MCF 10A (cell line): ENCODE measurements at regions not wholly inside any gene's neighbourhood (a gene's known extent, or its start where the extent isn't known, plus 50 kb on each side); places are given as distances from the start of the nearest gene placed in this dataset.

Source experiments
- BruUV-seq: library from RNA; stranded (reverse); fragments of 400-500 nt; replicated peaks from 2 replicates; lab custom pipeline; 2021; lab: Mats Ljungman, UMichigan
- CTCF ChIA-PET: fragments of 300-600 bp; sonication (Branson Sonifier 250); formaldehyde crosslinking; extraction: SDS; loops from one replicate; lab custom pipeline; 2021; ENCODE audit warnings: antibody characterized with exemption, inconsistent platforms; lab: Yijun Ruan, JAX
- POLR2A ChIA-PET: fragments of 300-600, 350-650 bp; sonication (Branson Sonifier 250); formaldehyde crosslinking; extraction: SDS; loops from one replicate; lab custom pipeline; 2020; ENCODE audit warnings: antibody characterized with exemption, inconsistent platforms; lab: Yijun Ruan, JAX
- DNase-seq: peaks from one replicate; pipeline ENCODE4 v3.0.0-alpha.2; 2018; ENCODE audit not compliant: unreplicated experiment
- H3K27ac Mint-ChIP-seq: one replicate; pipeline ENCODE4 v1.8.0; 2022; ENCODE audit warnings: mild to moderate bottlenecking, low read depth, mixed read lengths; ENCODE audit not compliant: unreplicated experiment
- H3K27me3 Mint-ChIP-seq: one replicate; pipeline ENCODE4 v1.8.0; 2022; ENCODE audit warnings: mixed read lengths; ENCODE audit not compliant: insufficient read depth, unreplicated experiment
- H3K36me3 Mint-ChIP-seq: one replicate; pipeline ENCODE4 v1.8.0; 2022; ENCODE audit warnings: mild to moderate bottlenecking, moderate library complexity, mixed read lengths; ENCODE audit not compliant: insufficient read depth, unreplicated experiment
- H3K4me1 Mint-ChIP-seq: one replicate; pipeline ENCODE4 v1.8.0; 2022; ENCODE audit warnings: mixed read lengths; ENCODE audit not compliant: insufficient read depth, unreplicated experiment
- H3K4me3 Mint-ChIP-seq: one replicate; pipeline ENCODE4 v1.8.0; 2022; ENCODE audit warnings: mild to moderate bottlenecking, moderate library complexity, mixed read lengths; ENCODE audit not compliant: unreplicated experiment
- H3K9me3 Mint-ChIP-seq: one replicate; pipeline ENCODE4 v1.8.0; 2022; ENCODE audit warnings: mixed read lengths; ENCODE audit not compliant: unreplicated experiment
- intact Hi-C: fragments of 100-400 bp; cut with micrococcal nuclease; formaldehyde crosslinking; loops from 2 replicates; pipeline ENCODE4 v1.14.1; 2022
- TF ChIP-seq, protein P1 (sequence below): fragments of 200-600 bp; IDR thresholded peaks from one replicate; pipeline ENCODE4 v1.8.0; 2022; ENCODE audit warnings: antibody characterized with exemption, mild to moderate bottlenecking; ENCODE audit not compliant: unreplicated experiment

DNA sequence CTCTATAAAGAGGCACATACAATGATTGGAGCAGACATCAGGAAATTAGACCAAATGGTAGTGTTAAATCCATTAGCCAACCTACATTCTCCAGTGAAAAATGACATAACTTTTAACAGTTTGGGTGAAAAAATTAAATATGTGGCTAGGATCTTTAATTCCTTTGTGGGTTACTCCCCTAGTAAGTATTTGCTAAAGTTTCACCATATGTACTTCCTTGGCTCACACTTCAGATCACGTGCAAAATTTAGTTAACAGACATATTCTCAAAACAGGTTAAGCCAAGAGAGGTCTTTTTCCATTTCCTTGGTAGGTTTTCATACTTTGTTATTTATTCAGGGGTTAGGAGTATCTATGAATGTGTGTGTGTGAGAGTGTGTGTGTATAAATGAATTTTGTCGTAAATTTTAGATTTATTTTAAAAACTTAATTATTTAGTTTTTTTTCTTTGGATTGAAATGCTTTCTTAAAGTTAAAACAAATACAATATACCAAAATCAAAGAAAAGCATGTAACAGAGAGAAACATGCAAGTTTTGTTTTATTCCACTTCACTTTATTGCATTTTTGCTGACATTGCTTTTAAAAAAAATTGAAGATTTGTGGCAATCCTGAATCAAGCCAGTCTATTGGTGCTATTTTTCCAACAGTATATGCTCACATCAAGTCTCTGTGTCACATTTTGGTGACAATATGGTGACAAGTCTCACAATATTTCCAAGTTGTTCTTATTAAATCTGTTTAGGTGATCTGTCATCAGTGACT is 258.7 kb downstream of the FLRT2 start:
- CTCF ChIA-PET = no interaction called here
- H3K9me3 Mint-ChIP-seq = no peaks in the 10 kb centered on the region
- POLR2A ChIA-PET = no interaction called here

DNA sequence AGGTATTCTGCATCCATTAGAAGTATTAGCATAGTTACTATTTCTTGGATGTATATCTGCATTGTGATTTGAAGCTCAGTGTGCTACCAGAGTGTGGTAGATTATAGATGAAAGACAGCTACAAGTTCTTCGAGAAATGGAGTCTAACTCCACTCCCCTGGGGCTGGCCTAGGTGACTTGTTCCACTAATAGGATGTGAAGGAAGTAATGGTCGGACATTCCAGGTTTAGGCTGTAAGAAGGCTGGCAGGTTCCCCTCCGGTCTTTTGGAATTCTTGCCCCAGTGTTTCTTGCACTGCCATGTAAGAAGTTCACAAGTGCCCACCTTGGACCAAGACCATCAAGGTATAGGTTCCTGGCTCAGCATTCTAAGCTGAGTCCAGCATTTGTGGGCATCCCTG is 236.4 kb downstream of the FLRT2 start:
- TF ChIP-seq, protein P1, sequence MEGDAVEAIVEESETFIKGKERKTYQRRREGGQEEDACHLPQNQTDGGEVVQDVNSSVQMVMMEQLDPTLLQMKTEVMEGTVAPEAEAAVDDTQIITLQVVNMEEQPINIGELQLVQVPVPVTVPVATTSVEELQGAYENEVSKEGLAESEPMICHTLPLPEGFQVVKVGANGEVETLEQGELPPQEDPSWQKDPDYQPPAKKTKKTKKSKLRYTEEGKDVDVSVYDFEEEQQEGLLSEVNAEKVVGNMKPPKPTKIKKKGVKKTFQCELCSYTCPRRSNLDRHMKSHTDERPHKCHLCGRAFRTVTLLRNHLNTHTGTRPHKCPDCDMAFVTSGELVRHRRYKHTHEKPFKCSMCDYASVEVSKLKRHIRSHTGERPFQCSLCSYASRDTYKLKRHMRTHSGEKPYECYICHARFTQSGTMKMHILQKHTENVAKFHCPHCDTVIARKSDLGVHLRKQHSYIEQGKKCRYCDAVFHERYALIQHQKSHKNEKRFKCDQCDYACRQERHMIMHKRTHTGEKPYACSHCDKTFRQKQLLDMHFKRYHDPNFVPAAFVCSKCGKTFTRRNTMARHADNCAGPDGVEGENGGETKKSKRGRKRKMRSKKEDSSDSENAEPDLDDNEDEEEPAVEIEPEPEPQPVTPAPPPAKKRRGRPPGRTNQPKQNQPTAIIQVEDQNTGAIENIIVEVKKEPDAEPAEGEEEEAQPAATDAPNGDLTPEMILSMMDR = no peak
- H3K9me3 Mint-ChIP-seq = no peaks in the 10 kb centered on the region
- peaks cover 8% of the 10 kb centered on the region for H3K4me1 Mint-ChIP-seq
- intact Hi-C loops = no loop called here
- DNase-seq = no peak
- no peak overlapping the region for H3K27ac Mint-ChIP-seq
- H3K4me3 Mint-ChIP-seq = no peak overlapping the region
- BruUV-seq = no TSS peak
- ChIA-PET CTCF (no interaction called here), POLR2A (interaction anchor here (0.6 to 1.1 kb wide), 2 partner anchors 18 to 254 kb away, joined by 3 read pairs; no protein-coding TSS in a partner anchor)
- no peaks in the 10 kb centered on the region for H3K27me3 Mint-ChIP-seq
- no peaks in the 10 kb centered on the region for H3K36me3 Mint-ChIP-seq

More for the DNA sequence above, 258.7 kb downstream of the FLRT2 start:
- TF ChIP-seq, protein P1 = no peak
- H3K4me3 Mint-ChIP-seq = no peak overlapping the region
- BruUV-seq = no TSS peak
- no peak for DNase-seq
- no peaks in the 10 kb centered on the region for H3K27me3 Mint-ChIP-seq
- no peaks in the 10 kb centered on the region for H3K36me3 Mint-ChIP-seq
- intact Hi-C loops = no loop called here
- H3K4me1 Mint-ChIP-seq = no peaks in the 10 kb centered on the region
- H3K27ac Mint-ChIP-seq = no peak overlapping the region

DNA sequence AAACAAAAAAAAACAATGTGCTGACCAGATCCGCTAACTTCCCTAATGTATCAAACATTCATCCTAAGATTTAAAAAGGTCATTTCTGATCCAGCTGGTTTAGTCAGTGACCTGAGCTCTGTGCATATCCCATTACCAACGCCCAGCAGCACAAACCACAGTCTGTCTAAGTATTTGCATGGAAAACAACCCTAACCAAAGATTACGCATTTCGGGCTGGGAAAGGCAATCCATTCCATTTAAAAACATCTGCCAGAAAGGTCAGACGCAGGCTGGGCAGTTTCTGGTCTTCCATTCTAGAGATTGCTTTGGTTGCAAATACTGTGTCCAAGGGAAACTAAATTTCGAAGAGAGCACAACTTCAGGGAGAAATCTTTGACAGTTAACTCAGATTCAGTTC is 234.9 kb downstream of the FLRT2 start:
- BruUV-seq = no TSS peak
- ChIA-PET CTCF (no interaction called here), POLR2A (no interaction called here)
- peaks cover 8% of the 10 kb centered on the region for H3K4me1 Mint-ChIP-seq
- no peaks in the 10 kb centered on the region for H3K36me3 Mint-ChIP-seq
- H3K4me3 Mint-ChIP-seq = no peak overlapping the region
- H3K9me3 Mint-ChIP-seq = no peaks in the 10 kb centered on the region
- DNase-seq = no peak
- no peak overlapping the region for H3K27ac Mint-ChIP-seq
- TF ChIP-seq, protein P1 = no peak
- intact Hi-C loops = no loop called here
- no peaks in the 10 kb centered on the region for H3K27me3 Mint-ChIP-seq

DNA sequence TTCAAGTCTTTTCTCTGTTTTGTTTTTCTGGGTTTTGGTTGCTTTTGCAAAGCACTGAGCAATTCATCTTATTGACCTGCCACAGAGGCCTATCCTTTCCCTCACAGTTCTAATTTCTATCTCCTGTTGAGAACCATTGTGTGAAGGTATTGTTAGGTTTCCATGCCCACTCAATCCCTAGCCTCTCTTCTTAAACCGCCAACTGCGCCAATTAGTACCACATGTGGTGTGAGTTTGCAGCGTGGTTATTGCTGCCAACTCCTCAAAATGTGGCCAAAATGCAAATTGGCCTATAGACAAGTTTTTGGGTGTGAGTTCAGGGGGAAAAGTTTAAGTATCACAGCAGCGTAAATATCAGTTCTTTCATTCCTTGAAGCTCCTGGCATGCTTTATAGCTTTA is 232.6 kb downstream of the FLRT2 start:
- TF ChIP-seq, protein P1 = no peak
- no peaks in the 10 kb centered on the region for H3K9me3 Mint-ChIP-seq
- intact Hi-C loops = no loop called here

More for the DNA sequence above, 232.6 kb downstream of the FLRT2 start:
- Mint-ChIP-seq H3K36me3 (no peaks in the 10 kb centered on the region), H3K27me3 (no peaks in the 10 kb centered on the region), H3K4me1 (peaks cover 8% of the 10 kb centered on the region), H3K4me3 (no peak overlapping the region), H3K27ac (no peak overlapping the region)
- POLR2A ChIA-PET = no interaction called here
- DNase-seq = no peak
- CTCF ChIA-PET = no interaction called here
- BruUV-seq = no TSS peak
